ENCODE measurements at regions not wholly inside any gene's neighbourhood (a gene's known extent, or its start where the extent isn't known, plus 50 kb on each side); places are given as distances from the start of the nearest gene placed in this dataset.

DNA sequence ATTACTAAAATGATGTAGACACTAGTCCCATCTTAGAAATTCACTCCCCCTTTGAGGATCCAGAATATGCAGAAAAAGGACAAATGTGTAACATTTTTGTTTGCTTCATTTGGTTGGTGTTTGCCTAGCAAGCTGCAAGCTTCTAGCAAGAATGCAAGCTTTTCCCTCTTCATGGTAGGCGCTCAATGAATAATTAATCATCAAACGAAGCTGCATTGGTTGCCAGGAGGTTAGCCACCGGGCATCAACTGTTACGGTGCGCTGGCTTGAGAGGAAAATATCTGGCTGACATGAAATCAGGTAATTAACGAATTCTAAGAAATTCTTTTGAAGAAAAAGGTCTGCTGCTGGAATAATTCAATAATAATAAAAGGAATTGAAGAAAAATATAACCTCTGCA lies 341.0 kb upstream of the KYNU start:
- Histone ChIP-seq H3K27me3 (ENCODE audit: insufficient read depth, low read length, poor library complexity, severe bottlenecking) (no peaks in the 10 kb centered on the region), H3F3A (ENCODE audit: low read depth) (no peaks in the 10 kb centered on the region), H3K4me2 (ENCODE audit: low read depth, low read length, poor library complexity, severe bottlenecking) (no peak overlapping the region), H3K9ac (ENCODE audit: low read depth, low read length, poor library complexity, severe bottlenecking) (no peak overlapping the region), H2AFZ (ENCODE audit: low read length) (no peak overlapping the region), H3K4me3 (ENCODE audit: low read length, poor library complexity, severe bottlenecking) (no peak overlapping the region), H3K36me3 (ENCODE audit: insufficient read depth, low read length) (no peaks in the 10 kb centered on the region), H3K4me1 (ENCODE audit: insufficient read depth, low read length, poor library complexity, severe bottlenecking) (no peaks in the 10 kb centered on the region), H3K9me2 (replicated peaks; ENCODE audit: low read depth, low read length) (no peaks in the 10 kb centered on the region), H3K9me3 (ENCODE audit: insufficient read depth, low read depth, low read length) (no peaks in the 10 kb centered on the region), H3K79me2 (ENCODE audit: insufficient read depth, low read length) (no peaks in the 10 kb centered on the region), H4K20me1 (ENCODE audit: insufficient read depth, low read length, poor library complexity, severe bottlenecking) (no peaks in the 10 kb centered on the region)
- TF ChIP-seq, protein P1, sequence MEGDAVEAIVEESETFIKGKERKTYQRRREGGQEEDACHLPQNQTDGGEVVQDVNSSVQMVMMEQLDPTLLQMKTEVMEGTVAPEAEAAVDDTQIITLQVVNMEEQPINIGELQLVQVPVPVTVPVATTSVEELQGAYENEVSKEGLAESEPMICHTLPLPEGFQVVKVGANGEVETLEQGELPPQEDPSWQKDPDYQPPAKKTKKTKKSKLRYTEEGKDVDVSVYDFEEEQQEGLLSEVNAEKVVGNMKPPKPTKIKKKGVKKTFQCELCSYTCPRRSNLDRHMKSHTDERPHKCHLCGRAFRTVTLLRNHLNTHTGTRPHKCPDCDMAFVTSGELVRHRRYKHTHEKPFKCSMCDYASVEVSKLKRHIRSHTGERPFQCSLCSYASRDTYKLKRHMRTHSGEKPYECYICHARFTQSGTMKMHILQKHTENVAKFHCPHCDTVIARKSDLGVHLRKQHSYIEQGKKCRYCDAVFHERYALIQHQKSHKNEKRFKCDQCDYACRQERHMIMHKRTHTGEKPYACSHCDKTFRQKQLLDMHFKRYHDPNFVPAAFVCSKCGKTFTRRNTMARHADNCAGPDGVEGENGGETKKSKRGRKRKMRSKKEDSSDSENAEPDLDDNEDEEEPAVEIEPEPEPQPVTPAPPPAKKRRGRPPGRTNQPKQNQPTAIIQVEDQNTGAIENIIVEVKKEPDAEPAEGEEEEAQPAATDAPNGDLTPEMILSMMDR (conservative IDR thresholded peaks at IDR 0.05; ENCODE audit: low read length) = no peak
- TF ChIP-seq EZH2phosphoT487 (IDR thresholded peaks at IDR 0.05; ENCODE audit: borderline replicate concordance) = no peak

DNA sequence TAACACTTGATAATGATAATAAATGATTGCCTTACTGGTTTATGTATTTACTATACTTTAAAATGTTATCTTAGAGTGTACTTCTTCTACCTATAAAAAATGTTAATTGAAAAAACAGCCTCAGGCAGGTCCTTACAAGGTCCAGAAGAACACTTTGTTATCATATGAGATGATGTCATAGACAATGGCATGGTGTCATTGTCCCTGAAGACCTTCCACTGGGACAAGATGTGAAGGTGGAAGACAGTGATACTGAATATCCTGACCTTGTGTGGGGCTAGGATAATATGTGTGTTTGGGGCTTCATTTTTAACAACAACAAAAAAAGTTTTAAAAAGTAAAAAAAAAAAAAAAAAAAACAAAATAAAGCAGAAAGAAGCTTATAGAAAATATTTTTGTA lies 342.2 kb upstream of the KYNU start:
- no peaks in the 10 kb centered on the region for H3K4me1 ChIP-seq (ENCODE audit: insufficient read depth, low read length, poor library complexity, severe bottlenecking)

DNA sequence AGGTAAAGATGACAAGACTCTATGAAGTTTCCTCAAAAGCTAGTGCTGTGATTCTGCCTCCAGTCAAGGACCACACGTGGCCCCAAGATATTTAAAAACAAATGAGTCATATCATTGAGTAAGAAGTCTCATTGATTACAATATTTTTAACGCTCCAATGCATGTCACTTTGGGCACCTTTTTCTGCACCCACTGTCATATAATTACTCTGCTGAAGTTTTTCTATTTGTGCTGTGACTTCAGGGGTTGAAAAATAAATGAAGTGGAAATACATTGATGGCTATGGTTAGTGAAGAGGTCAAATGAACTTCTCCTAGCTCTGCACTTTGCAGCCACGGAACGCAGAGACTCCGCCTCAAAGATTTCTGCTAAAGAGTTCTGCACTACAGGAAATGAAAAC lies 344.3 kb upstream of the KYNU start:
- H3F3A ChIP-seq (ENCODE audit: low read depth) = no peaks in the 10 kb centered on the region
- no peak overlapping the region for H2AFZ ChIP-seq (ENCODE audit: low read length)
- H3K4me1 ChIP-seq (ENCODE audit: insufficient read depth, low read length, poor library complexity, severe bottlenecking) = no peaks in the 10 kb centered on the region
- H3K9me2 ChIP-seq (replicated peaks; ENCODE audit: low read depth, low read length) = no peaks in the 10 kb centered on the region
- H3K79me2 ChIP-seq (ENCODE audit: insufficient read depth, low read length) = no peaks in the 10 kb centered on the region
- H3K27me3 ChIP-seq (ENCODE audit: insufficient read depth, low read length, poor library complexity, severe bottlenecking) = no peaks in the 10 kb centered on the region
- H4K20me1 ChIP-seq (ENCODE audit: insufficient read depth, low read length, poor library complexity, severe bottlenecking) = no peaks in the 10 kb centered on the region
- no peaks in the 10 kb centered on the region for H3K36me3 ChIP-seq (ENCODE audit: insufficient read depth, low read length)
- no peak for TF ChIP-seq EZH2phosphoT487 (IDR thresholded peaks at IDR 0.05; ENCODE audit: borderline replicate concordance)
- TF ChIP-seq, protein P1 (conservative IDR thresholded peaks at IDR 0.05; ENCODE audit: low read length) = no peak
- no peak overlapping the region for H3K4me3 ChIP-seq (ENCODE audit: low read length, poor library complexity, severe bottlenecking)
- H3K9me3 ChIP-seq (ENCODE audit: insufficient read depth, low read depth, low read length) = no peaks in the 10 kb centered on the region
- no peak overlapping the region for H3K9ac ChIP-seq (ENCODE audit: low read depth, low read length, poor library complexity, severe bottlenecking)
- H3K4me2 ChIP-seq (ENCODE audit: low read depth, low read length, poor library complexity, severe bottlenecking) = no peak overlapping the region

More for the DNA sequence above, 342.2 kb upstream of the KYNU start:
- Histone ChIP-seq H3K9me3 (ENCODE audit: insufficient read depth, low read depth, low read length) (no peaks in the 10 kb centered on the region), H2AFZ (ENCODE audit: low read length) (no peak overlapping the region), H3K9me2 (replicated peaks; ENCODE audit: low read depth, low read length) (no peaks in the 10 kb centered on the region), H4K20me1 (ENCODE audit: insufficient read depth, low read length, poor library complexity, severe bottlenecking) (no peaks in the 10 kb centered on the region), H3K9ac (ENCODE audit: low read depth, low read length, poor library complexity, severe bottlenecking) (no peak overlapping the region), H3K27me3 (ENCODE audit: insufficient read depth, low read length, poor library complexity, severe bottlenecking) (no peaks in the 10 kb centered on the region), H3K79me2 (ENCODE audit: insufficient read depth, low read length) (no peaks in the 10 kb centered on the region), H3F3A (ENCODE audit: low read depth) (no peaks in the 10 kb centered on the region), H3K4me3 (ENCODE audit: low read length, poor library complexity, severe bottlenecking) (no peak overlapping the region), H3K4me2 (ENCODE audit: low read depth, low read length, poor library complexity, severe bottlenecking) (no peak overlapping the region), H3K36me3 (ENCODE audit: insufficient read depth, low read length) (no peaks in the 10 kb centered on the region)
- no peak for TF ChIP-seq EZH2phosphoT487 (IDR thresholded peaks at IDR 0.05; ENCODE audit: borderline replicate concordance)
- TF ChIP-seq, protein P1 (conservative IDR thresholded peaks at IDR 0.05; ENCODE audit: low read length) = no peak

Data from Loucy (cell line).